ENCODE measurements at regions not wholly inside any gene's neighbourhood (a gene's known extent, or its start where the extent isn't known, plus 50 kb on each side); places are given as distances from the start of the nearest gene placed in this dataset.

- H3K4me1 Mint-ChIP-seq (ENCODE audit: low read depth, unreplicated experiment), result no peaks in the 10 kb centered on the region
- Histone ChIP-seq H3K9me3 (ENCODE audit: insufficient read depth, low read depth, low read length) (peaks cover 5% of the 10 kb centered on the region), H4K20me1 (ENCODE audit: insufficient read depth, low read length) (no peaks in the 10 kb centered on the region), H3K4me3 (ENCODE audit: insufficient read depth, low read depth, low read length) (no peak overlapping the region), H3K9ac (ENCODE audit: low read length) (no peak overlapping the region), H3K36me3 (ENCODE audit: insufficient read depth, low read length) (no peaks in the 10 kb centered on the region), H3K27me3 (ENCODE audit: insufficient read depth, low read length) (no peaks in the 10 kb centered on the region), H3K27ac (ENCODE audit: low read depth, low read length) (no peak overlapping the region), H2AFZ (ENCODE audit: low read depth, low read length) (no peak overlapping the region), H3K79me2 (ENCODE audit: insufficient read depth, low read length) (no peaks in the 10 kb centered on the region), H3K4me1 (ENCODE audit: insufficient read depth, low read length) (no peaks in the 10 kb centered on the region), H3K4me2 (ENCODE audit: low read length) (no peak overlapping the region)
- peaks cover 15% of the 10 kb centered on the region for H3K9me3 Mint-ChIP-seq (ENCODE audit: unreplicated experiment)
- no peak for FAIRE-seq
- no peak for DNase-seq (ENCODE audit: low read depth)
- H3K27me3 Mint-ChIP-seq (ENCODE audit: low read depth, unreplicated experiment), result no peaks in the 10 kb centered on the region
- no peaks in the 10 kb centered on the region for H3K36me3 Mint-ChIP-seq (ENCODE audit: low read depth, unreplicated experiment)
- no peak for TF ChIP-seq EZH2 (IDR thresholded peaks at IDR 0.05; ENCODE audit: insufficient read depth, low read length)
- TF ChIP-seq CTCF (IDR thresholded peaks at IDR 0.05; ENCODE audit: insufficient read depth, low read depth, low read length), result no peak
- H3K4me3 Mint-ChIP-seq (ENCODE audit: unreplicated experiment), result no peak overlapping the region
- H3K27ac Mint-ChIP-seq (ENCODE audit: unreplicated experiment), result no peak overlapping the region
Measured at GRCh38 chr5:179437341-179438001, 92.2 kb upstream of the ADAMTS2 start.

GRCh38 chr5:179436321-179437122 lies 91.3 kb upstream of the ADAMTS2 start:
- Histone ChIP-seq H3K4me1 (ENCODE audit: insufficient read depth, low read length) (no peaks in the 10 kb centered on the region), H4K20me1 (ENCODE audit: insufficient read depth, low read length) (no peaks in the 10 kb centered on the region), H3K4me2 (ENCODE audit: low read length) (no peak overlapping the region), H3K36me3 (ENCODE audit: insufficient read depth, low read length) (no peaks in the 10 kb centered on the region), H3K27ac (ENCODE audit: low read depth, low read length) (no peak overlapping the region), H3K27me3 (ENCODE audit: insufficient read depth, low read length) (no peaks in the 10 kb centered on the region), H3K4me3 (ENCODE audit: insufficient read depth, low read depth, low read length) (no peak overlapping the region), H3K9me3 (ENCODE audit: insufficient read depth, low read depth, low read length) (peaks cover 5% of the 10 kb centered on the region), H3K9ac (ENCODE audit: low read length) (no peak overlapping the region), H2AFZ (ENCODE audit: low read depth, low read length) (no peak overlapping the region), H3K79me2 (ENCODE audit: insufficient read depth, low read length) (no peaks in the 10 kb centered on the region)
- H3K4me1 Mint-ChIP-seq (ENCODE audit: low read depth, unreplicated experiment), result no peaks in the 10 kb centered on the region
- TF ChIP-seq CTCF (IDR thresholded peaks at IDR 0.05; ENCODE audit: insufficient read depth, low read depth, low read length) (no peak), EZH2 (IDR thresholded peaks at IDR 0.05; ENCODE audit: insufficient read depth, low read length) (no peak)
- H3K4me3 Mint-ChIP-seq (ENCODE audit: unreplicated experiment), result no peak overlapping the region
- H3K36me3 Mint-ChIP-seq (ENCODE audit: low read depth, unreplicated experiment), result no peaks in the 10 kb centered on the region
- H3K27me3 Mint-ChIP-seq (ENCODE audit: low read depth, unreplicated experiment), result no peaks in the 10 kb centered on the region
- FAIRE-seq (no peak), DNase-seq (ENCODE audit: low read depth) (no peak)
- no peak overlapping the region for H3K27ac Mint-ChIP-seq (ENCODE audit: unreplicated experiment)
- peaks cover 15% of the 10 kb centered on the region for H3K9me3 Mint-ChIP-seq (ENCODE audit: unreplicated experiment)

Measured in astrocyte (in vitro differentiated cells and primary cell).